OCI-LY7 (cell line): ENCODE measurements at regions not wholly inside any gene's neighbourhood (a gene's known extent, or its start where the extent isn't known, plus 50 kb on each side); places are given as distances from the start of the nearest gene placed in this dataset.

ENCODE experiments used
- CTCF ChIP-seq: fragments of 200-600 bp; sonication (generic); conservative IDR thresholded peaks from 2 replicates; pipeline ENCODE4 v1.5.1; 2014; ENCODE audit warnings: mild to moderate bottlenecking, antibody characterized with exemption, low read length, moderate library complexity, mixed read lengths
- EZH2phosphoT487 ChIP-seq: fragments of 200-600 bp; sonication (generic); IDR thresholded peaks from 2 replicates; pipeline ENCODE4 v1.6.1; 2018; ENCODE audit warnings: low read depth, borderline replicate concordance, mild to moderate bottlenecking, mixed run types, antibody characterized with exemption, low read length, moderate library complexity, mixed read lengths

- TF ChIP-seq CTCF (no peak), EZH2phosphoT487 (no peak)
Observed at GRCh38 chr9:38235244-38235643, 157.3 kb upstream of the ALDH1B1 start.
